ENCODE measurements at regions not wholly inside any gene's neighbourhood (a gene's known extent, or its start where the extent isn't known, plus 50 kb on each side); places are given as distances from the start of the nearest gene placed in this dataset.
"Not testable (repeated sequence)": the region's sequence is repeated elsewhere in the genome, so short reads cannot be mapped to it uniquely, and the experiment has no call there.

- no peak for DNase-seq
These were observed 50.6 kb upstream of the TMEM170B start for GRCh38 chr6:11486959-11487358.

GRCh38 chr6:11486486-11486885 lies 51.1 kb upstream of the TMEM170B start:
- no peak for DNase-seq

- DNase-seq = no peak
These were observed 51.5 kb upstream of the TMEM170B start for GRCh38 chr6:11486051-11486450.

GRCh38 chr6:11485271-11485670 lies 52.3 kb upstream of the TMEM170B start:
- no peak for DNase-seq

GRCh38 chr6:11484441-11484840 lies 53.1 kb upstream of the TMEM170B start:
- no peak for DNase-seq

- no peak for DNase-seq
These were observed 54.9 kb upstream of the TMEM170B start for GRCh38 chr6:11482616-11483015.

- DNase-seq = no peak
These were observed 57.0 kb upstream of the TMEM170B start for GRCh38 chr6:11480541-11480940.

GRCh38 chr6:11479296-11479695 lies 58.3 kb upstream of the TMEM170B start:
- no peak for DNase-seq

- no peak for DNase-seq
These were observed 59.0 kb upstream of the TMEM170B start for GRCh38 chr6:11478586-11478985.

- DNase-seq = peak; percentile 30
These were observed 62.5 kb upstream of the TMEM170B start for GRCh38 chr6:11475016-11475415.

- DNase-seq = no peak
These were observed 64.4 kb upstream of the TMEM170B start for GRCh38 chr6:11473008-11473740.

GRCh38 chr6:11471261-11471660 lies 66.3 kb upstream of the TMEM170B start:
- DNase-seq = no peak

- DNase-seq = no peak
These were observed 67.9 kb upstream of the TMEM170B start for GRCh38 chr6:11469684-11470083.

- not testable (repeated sequence) for DNase-seq
These were observed 69.3 kb upstream of the TMEM170B start for GRCh38 chr6:11468271-11468670.

GRCh38 chr6:11467364-11467763 lies 70.2 kb upstream of the TMEM170B start:
- DNase-seq = no peak

- DNase-seq = no peak
These were observed 74.2 kb upstream of the TMEM170B start for GRCh38 chr6:11463398-11463780.

- no peak for DNase-seq
These were observed 74.7 kb upstream of the TMEM170B start for GRCh38 chr6:11462742-11463397.

- no peak for DNase-seq
These were observed 76.5 kb upstream of the TMEM170B start for GRCh38 chr6:11460837-11461661.

- no peak for DNase-seq
These were observed 77.4 kb upstream of the TMEM170B start for GRCh38 chr6:11460001-11460668.

GRCh38 chr6:11459079-11459610 lies 78.4 kb upstream of the TMEM170B start:
- DNase-seq = no peak

GRCh38 chr6:11458509-11458908 lies 79.0 kb upstream of the TMEM170B start:
- no peak for DNase-seq

- not testable (repeated sequence) for DNase-seq
These were observed 80.1 kb upstream of the TMEM170B start for GRCh38 chr6:11457422-11457821.

- DNase-seq = not testable (repeated sequence)
These were observed 85.4 kb upstream of the TMEM170B start for GRCh38 chr6:11452106-11452505.

Data from HCEC 1CT (cell line).